ENCODE measurements at regions not wholly inside any gene's neighbourhood (a gene's known extent, or its start where the extent isn't known, plus 50 kb on each side); places are given as distances from the start of the nearest gene placed in this dataset.

GRCh38 chr10:58885146-58885545 is 291.3 kb upstream of the PHYHIPL start:
- TF ChIP-seq PAX5 (IDR thresholded peaks at IDR 0.05; ENCODE audit: insufficient read depth, low read length, severe bottlenecking), result no peak
- no peak for TF ChIP-seq POLR2A (IDR thresholded peaks at IDR 0.05; ENCODE audit: low read depth, low read length)
- TF ChIP-seq POLR2AphosphoS5 (IDR thresholded peaks at IDR 0.05; ENCODE audit: low read depth, low read length), result no peak
- no peak for TF ChIP-seq TAF1 (IDR thresholded peaks at IDR 0.05; ENCODE audit: low read depth, low read length)
- TF ChIP-seq SPI1 (IDR thresholded peaks at IDR 0.05; ENCODE audit: low read depth, low read length), result no peak
- no peak for TF ChIP-seq POU2F2 (IDR thresholded peaks at IDR 0.05; ENCODE audit: low read depth, low read length)

All from GM12891 (cell line).